GM19438 (cell line): ENCODE measurements at regions not wholly inside any gene's neighbourhood (a gene's known extent, or its start where the extent isn't known, plus 50 kb on each side); places are given as distances from the start of the nearest gene placed in this dataset.
"Not testable (repeated sequence)": the region's sequence is repeated elsewhere in the genome, so short reads cannot be mapped to it uniquely, and the experiment has no call there.

ENCODE experiments used
- ATAC-seq: cut with Tn5 transposase; IDR thresholded peaks from one replicate; pipeline ENCODE4 v1.9.1; 2021; ENCODE audit warnings: low read depth; ENCODE audit not compliant: unreplicated experiment

DNA sequence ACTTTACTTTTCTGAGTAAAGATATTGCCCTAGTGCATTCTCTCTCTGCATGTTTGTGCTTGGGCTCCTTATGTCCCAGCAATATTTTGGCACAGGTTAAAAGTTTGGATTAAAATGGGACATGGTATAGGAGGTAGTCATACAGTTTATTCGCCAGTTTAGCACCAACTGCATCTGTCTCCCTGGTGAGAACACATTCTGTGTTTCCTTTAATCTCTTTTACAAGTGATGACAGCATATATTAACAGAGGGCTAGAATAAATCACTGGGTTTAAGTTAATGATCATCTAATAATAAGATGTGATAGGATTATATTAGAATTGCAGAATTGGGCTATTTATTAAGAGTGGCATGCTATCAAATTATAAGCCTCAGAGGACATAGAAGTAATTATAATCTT is 550.1 kb downstream of the LRRC70 start:
- ATAC-seq = no peak

DNA sequence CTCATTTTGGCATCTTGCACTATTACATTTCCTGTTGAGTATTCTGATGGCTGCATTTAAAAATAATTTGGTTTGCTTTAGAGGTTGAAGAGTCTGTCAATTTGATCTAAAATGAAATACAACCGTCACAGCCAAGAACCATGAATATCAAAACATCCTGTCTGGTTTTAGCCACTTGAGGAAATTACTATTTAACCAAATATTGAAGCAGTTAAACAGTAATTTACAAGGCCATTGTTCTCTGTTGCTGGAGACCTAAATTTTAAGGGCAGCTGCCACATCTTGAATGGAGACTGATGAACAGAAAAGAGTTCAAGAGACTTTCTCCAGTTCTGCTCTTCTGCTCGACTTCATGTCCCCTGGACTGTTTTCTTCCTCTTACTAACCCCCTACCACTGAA is 549.4 kb downstream of the LRRC70 start:
- peak; percentile 68 for ATAC-seq

DNA sequence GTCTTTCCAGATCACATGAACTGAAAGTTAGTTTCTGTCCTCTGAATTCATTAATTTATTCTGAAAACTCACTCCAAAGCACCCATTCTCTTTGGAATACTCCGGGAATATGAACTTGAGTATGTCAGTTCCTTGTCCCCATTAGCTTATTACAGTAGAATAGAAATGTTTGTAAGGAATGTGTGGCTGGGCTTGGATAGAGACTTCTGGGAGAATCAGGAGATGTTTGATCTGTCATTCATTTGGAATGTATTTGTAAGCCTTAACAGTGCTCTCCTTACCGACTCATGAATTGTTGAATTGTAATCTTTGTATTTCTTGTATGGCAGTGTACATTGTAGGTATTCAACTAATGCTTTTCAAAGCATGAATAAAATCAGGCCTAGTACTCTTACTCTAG is 548.4 kb downstream of the LRRC70 start:
- ATAC-seq = no peak

DNA sequence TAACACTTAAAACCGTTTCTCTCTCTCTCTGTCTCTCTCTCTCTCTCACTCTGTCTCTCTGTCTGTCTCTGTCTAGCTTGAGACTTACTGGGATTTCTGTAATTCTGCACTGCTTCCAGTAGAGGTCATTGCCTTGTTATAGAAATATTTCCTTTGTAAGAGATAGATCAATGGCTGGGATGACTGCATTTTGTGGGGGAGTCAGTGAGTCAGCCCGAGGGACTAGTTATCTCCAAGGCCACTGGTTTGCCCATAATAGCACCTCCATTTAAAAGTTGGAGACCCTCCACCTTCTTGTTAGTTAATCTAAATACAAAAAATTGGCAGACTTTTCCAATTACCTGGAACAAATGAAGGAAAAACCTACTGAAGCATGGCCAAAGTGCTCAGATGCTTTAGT is 547.2 kb downstream of the LRRC70 start:
- peak; percentile 64 for ATAC-seq

DNA sequence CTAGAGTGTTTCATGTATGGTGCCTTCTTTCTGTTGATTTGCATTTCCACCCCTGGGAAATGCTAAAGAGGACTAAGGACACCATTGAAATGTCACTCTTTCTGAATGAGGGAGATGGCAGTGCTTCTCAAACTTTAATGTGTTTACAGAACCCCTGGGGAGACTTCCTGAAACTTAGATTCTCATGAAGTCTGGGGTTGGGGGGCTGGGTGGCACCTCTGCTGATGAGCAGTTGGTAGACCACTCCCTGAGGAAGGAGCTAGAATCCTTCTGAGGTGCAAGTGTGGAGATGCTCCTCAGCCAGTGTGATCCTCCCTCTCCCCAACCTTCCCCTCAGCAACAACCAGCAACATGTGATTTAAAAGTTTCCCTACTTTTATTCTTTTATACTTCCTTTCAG is 546.8 kb downstream of the LRRC70 start:
- ATAC-seq = no peak

DNA sequence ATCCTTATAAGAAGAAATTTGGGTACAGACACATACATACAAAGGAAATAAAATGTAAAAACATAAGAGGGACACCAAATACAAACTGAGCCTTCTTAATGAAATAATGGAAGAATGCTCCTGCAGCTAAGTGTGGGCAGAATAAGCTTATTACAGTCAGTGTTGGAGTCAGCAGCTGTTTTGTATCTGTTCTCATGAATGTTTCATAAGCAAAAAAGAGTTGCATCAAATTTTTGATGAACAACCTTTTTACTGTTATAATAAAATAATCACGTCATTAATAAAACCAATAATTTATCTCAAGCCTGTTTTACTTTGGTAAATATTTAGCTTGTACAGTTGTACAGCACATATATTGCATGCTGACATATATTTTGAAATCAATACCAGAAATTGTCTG is 545.6 kb downstream of the LRRC70 start:
- no peak for ATAC-seq

DNA sequence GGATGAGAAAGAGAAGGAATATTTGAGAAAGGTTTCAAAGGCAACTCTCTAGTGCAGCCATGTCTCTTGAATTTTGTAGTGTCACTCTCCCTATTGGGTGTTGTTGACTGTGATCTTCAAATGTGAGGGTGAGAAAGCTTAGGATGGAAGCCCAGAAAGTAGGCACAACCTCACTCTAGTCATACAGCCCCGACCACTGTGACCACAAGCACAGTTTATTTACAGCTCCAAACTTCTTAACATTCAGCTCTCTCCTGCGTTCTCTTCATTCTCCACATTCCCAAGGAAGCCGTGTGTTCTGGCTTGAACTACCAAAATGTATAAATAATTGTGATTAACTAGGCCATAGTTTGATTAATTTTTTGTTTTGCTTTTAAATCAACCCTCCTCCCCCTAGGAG is 542.9 kb downstream of the LRRC70 start:
- ATAC-seq = no peak

DNA sequence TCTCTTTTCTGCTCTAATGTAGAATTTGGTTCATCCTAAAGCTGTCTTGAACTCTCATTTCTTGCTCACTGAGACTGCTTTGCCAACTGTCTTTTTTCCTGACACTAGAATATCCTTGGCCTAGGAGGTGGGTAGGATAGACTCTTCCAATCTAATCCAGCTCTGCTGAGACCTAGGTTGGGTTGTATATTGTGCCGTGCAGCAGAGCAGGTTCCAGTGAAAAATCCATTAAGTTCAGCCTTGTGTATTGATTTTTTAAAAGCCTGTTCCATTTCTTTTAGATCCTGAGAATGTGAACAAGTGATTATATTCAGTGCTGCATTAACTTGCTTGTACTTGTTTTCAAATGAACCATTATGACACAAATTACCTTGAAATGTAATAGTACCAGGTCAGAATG is 539.6 kb downstream of the LRRC70 start:
- ATAC-seq = no peak

DNA sequence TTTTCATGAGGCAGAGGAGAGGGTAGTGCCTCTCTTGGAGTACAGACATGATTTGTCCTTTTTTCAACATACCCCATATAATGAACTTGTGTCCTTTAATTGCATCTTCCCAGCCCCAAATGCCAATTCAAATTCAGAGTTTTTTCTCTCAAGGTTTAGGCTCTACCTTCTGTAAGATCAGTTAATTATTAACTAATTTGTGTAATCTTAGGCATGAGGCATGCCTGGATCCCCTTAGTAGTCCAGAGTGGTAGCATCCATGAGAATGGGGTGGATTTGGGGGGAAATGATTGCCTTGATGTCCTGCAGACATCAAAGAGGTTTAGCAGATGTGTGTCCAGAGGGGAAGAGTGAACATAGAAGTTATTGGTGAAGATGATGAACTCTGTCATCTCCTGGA is 533.3 kb downstream of the LRRC70 start:
- no peak for ATAC-seq

DNA sequence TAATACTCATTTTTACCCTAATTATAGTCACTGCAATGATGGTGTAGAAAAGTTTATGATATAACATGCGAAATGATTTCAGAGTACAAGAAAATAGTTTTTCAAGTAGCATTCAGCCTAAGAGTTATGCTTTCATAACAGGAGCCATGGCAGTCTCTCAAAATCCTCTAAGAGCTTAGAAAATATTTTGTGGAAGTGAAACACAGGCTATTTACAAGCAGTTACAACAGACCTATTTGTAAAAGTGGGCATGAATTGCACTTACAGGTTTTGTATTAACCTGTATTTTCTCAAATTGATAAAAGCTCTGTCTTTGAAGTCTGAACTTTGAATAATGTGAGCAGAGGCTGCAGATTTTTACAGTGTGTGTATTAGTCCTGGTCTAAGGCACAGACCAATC is 523.3 kb downstream of the LRRC70 start:
- no peak for ATAC-seq

DNA sequence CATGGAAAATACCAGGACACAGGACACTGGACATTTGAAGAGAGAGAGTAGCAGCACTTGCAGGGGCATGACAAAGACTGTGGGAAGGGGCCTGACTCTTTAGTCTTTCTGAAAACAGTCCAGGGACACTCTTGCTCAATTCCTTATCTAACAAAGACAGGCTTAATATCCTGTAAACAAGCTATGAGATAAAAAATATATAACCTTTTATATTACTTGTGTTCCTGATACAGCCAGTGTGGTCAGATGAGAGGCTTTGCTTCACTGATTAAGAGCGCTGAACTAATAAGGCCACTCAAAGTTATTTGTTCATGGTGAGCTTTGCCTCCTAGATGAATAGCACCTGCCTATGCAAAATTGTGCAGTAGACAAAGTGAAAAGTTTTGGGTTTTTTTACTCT is 518.7 kb downstream of the LRRC70 start:
- ATAC-seq = no peak

DNA sequence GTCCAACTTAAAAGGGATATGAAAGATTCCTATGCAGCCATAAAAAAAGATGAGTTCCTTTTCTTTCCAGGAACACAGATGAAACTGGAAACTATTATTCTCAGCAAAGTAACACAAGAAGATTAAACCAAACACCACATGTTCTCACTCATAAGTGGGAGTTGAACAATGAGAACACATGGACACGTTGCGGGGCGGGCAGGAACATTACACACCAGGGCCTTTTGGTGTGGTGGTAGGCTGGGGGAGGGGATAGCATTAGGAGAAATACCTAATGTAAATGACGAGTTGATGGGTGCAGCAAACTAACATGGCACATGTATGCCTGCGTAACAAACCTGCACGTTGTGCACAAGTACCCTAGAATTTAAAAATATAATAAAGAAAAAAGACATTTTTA is 516.1 kb downstream of the LRRC70 start:
- ATAC-seq = no peak

DNA sequence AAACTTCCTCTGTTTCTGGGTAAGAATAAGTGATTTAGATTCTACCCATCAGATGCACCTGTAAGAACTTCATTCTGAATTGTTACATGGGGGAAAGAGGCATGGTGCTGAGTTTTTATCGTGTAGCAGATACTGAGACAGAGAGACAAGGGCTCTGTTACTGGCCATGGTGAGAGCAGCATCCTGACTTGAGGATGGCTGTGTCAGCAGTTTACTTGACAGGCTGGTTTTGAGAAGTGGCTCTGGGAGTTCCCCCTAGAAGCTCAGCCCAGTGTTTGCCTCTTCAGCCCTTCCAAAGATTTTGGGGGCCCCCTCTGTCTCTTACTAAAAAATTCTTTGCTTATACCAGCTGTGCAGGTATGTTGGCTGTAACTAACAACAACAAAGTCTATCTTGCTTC is 510.5 kb downstream of the LRRC70 start:
- ATAC-seq = no peak

DNA sequence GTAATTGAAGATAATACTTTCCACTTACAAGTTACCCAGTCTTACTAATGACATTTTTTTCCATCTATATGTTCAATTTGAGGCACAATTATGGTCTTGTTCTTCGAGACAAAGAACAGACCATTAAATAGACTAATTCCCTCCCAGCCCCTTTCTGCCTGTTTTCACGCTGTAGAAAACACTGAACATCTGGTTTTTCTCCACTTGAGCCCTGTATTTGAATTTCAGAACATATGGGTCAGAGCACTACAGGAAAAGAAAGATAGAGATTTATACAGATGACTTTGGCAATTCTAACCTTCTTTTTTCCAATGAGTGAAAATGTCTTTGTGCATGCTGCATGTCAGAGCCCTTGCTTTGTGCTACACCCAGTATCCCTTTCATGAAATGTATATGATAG is 506.9 kb downstream of the LRRC70 start:
- no peak for ATAC-seq

DNA sequence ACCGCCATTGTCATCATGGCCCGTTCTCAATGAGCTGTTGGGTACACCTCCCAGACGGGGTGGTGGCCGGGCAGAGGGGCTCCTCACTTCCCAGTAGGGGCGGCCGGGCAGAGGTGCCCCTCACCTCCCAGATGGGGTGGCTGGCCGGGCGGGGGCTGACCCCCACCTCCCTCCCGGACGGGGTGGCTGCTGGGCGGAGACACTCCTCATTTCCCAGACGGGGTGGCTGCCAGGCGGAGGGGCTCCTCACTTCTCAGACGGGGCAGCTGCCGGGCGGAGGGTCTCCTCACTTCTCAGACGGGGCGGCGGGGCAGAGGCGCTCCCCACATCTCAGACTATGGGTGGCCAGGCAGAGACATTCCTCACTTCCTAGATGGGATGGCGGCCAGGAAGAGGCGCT is 505.1 kb downstream of the LRRC70 start:
- ATAC-seq = not testable (repeated sequence)

DNA sequence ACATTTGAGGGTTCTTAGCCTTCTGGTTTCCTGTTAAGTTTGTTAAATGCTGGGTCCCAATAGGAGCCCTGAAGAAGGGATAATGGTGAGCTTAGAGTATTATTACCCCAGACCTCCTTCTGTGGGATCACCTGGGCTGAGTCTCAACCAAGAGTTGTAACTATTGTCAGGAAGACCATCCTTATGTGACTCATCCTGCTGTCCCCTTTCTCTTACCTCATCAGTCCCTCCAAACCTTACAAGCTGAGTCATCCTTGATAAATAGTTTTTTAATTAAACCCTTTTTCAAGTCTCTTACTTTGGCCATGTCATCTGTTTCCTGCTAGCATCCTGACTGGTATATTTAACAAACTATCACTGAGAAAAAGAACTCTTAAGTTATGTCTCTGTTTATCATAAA is 502.8 kb downstream of the LRRC70 start:
- ATAC-seq = no peak

DNA sequence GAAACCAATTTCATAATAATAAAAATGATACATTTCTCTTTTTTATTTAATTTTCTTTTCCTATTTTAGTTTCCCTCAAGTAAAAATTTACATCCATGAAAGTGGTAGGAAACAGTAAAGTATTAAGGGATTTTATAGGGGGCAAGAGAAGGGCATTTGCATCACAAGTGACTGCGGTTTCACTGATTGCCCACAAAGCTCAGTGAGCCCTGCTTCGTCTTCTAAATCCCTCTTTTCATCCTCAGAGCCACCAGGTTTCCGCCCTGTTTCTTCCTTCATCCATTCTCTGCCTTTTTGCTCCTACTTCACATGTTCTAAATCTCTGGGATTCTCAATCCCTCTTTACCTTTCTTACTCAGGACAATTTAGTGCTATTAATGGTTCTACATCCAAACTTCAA is 491.4 kb downstream of the LRRC70 start:
- ATAC-seq = no peak

DNA sequence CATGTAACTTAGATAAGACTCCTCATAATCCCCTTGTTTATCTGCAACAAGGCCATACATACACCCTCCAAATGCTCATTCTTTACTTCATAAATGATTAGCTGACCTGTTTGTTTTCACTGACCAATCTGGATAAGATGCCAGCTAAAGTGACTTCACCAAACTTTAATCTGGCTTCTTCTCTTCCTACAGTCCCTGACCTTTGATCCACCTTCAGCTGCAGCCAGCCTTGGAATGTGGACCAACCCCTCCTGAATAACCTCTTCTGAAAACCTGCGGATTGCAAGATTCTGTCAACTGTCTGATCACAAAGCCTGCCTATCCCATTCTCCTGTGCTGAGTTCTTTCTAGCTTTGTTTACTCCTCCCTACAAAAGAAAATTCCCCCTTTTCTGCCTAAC is 476.8 kb downstream of the LRRC70 start:
- no peak for ATAC-seq

DNA sequence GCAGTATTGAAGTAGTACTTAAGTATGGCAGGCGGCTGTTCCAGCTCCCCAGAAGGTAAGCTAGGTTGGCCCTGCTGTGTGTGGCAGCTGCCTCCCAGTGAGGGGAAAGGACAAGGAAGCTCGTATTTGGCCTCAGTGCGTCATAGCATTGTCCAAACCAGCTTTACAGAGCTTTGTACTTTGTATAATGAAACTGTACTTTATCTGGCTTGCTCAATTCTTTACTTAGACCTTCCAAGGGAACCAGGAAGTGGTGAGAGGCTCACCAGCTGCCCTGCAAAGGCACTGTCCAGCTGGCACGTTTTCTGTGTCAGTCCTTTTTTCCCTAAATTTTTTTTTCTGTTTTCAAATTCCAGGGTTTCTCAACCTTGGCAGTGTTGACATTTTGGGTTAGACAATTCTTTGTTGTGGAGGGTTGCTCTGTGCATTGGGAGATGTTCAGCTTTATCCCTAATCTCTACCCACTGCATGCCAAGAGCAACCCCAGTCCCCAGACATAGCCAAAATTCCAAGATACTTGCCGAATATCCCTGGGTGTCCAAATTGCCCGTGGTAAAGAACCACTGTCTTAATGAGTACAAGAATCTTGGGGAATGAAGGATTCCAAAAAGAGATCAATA is 474.5 kb downstream of the LRRC70 start:
- ATAC-seq = no peak

DNA sequence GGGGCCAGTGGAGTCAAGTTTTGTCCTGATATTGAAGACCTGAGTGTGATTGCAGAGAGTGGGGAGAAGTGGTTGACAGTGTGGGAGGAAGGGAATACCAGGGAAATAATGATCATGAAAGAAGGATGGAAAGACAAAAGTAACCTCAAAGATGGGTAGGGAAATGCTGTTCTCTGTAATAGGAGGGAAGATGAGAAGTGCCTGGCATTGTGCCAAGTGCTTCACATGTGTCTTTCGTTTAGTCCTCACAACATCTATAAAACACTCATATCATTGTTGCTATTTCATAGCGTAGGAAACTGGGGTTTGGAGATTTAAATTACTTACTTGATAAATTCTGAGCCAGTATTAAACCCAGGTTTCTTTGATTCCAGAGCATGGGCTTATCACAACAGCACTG is 472.3 kb downstream of the LRRC70 start:
- no peak for ATAC-seq

DNA sequence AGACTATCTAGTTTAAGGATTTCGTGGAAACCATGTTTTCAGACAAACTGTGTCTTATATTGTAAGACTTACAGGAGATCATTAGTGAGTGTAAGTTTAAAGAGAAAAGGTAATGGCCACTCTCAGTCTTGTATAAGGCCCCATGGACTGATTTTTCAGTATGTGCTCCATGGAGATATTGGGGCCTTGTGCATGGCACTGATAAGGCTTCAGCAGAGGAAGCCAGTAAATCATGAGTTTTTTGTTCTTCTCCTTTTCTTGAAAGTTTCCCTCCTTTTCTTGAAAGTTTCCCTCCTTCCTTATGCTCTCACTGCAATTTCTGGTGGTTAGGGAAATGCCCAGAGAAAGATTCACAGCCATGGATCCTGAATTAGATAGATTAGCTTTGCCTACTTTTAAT is 471.3 kb downstream of the LRRC70 start:
- ATAC-seq = no peak

DNA sequence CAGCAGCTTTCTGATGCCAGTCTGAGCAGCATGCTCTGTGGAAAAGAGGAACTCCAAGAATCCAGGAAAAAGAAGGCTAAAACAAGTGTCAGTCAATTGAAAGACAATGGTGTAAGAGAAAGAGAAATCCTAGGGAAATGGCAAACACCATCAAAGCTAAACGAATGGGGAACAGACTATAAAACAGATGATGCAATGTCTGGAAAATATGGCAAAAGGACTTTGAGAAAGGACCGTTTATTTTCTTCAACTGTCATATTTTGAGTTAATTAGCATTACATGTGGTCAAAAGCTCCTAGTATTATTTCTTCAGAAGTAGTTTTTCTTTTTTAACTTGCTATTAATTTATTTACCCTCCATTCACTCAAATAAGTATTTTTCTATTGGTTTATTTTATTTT is 465.2 kb downstream of the LRRC70 start:
- ATAC-seq = no peak

DNA sequence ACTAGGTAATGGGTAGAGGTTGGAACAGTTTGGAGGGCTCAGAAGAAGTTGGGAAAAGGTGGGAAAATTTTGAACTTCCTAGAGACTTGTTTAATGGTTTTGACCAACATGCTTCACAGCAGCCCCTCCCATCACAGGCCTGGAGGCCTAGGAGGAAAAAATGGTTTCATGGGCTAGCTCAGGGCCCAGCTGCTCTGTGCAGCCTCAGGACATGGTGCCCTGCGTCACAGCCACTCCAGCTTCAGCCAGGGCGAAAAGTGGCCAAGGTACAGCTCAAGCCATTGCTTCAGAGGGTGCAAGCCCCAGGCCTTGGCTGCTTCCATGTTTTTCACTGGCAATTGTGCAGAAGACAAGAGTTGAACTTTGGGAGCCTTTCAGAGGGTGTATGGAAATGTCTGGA is 453.7 kb downstream of the LRRC70 start:
- ATAC-seq = no peak
